Neural cell (in vitro differentiated cells): ENCODE measurements at regions not wholly inside any gene's neighbourhood (a gene's known extent, or its start where the extent isn't known, plus 50 kb on each side); places are given as distances from the start of the nearest gene placed in this dataset.

Source experiments
- H2AFZ ChIP-seq: fragments of 200-600, 300-800 bp; sonication (generic), shearing (Covaris generic); 2 replicates; pipeline ENCODE4 v1.6.0; 2014; ENCODE audit warnings: low read depth, mild to moderate bottlenecking, antibody characterized with exemption, low read length, moderate library complexity
- H3F3A ChIP-seq: fragments of 200-600 bp; shearing (Covaris generic); 2 replicates; pipeline ENCODE4 v1.6.1; 2016; ENCODE audit warnings: mild to moderate bottlenecking, moderate library complexity, mixed read lengths, antibody characterized with exemption, low read length; ENCODE audit not compliant: insufficient read depth, poor library complexity, severe bottlenecking
- H3K27ac ChIP-seq: fragments of 200-600, 300-800 bp; sonication (generic), shearing (Covaris generic); 2 replicates; pipeline ENCODE4 v1.5.1; 2014; ENCODE audit warnings: mild to moderate bottlenecking, low read length, moderate library complexity
- H3K27me3 ChIP-seq: fragments of 300-800, 200-600 bp; sonication (generic), shearing (Covaris generic); 2 replicates; pipeline ENCODE4 v1.6.0; 2014; ENCODE audit warnings: mild to moderate bottlenecking, low read depth, low read length, moderate library complexity; ENCODE audit not compliant: insufficient read depth
- H3K36me3 ChIP-seq: fragments of 300-800, 200-600 bp; sonication (generic), shearing (Covaris generic); 2 replicates; pipeline ENCODE4 v1.5.1; 2014; ENCODE audit warnings: mild to moderate bottlenecking, antibody characterized with exemption, low read length, moderate library complexity; ENCODE audit not compliant: insufficient read depth
- H3K4me2 ChIP-seq: fragments of 300-800, 200-600 bp; sonication (generic), shearing (Covaris generic); 2 replicates; pipeline ENCODE4 v1.6.0; 2014; ENCODE audit warnings: mild to moderate bottlenecking, low read length
- H3K4me3 ChIP-seq: fragments of 300-800, 200-600 bp; sonication (generic), shearing (Covaris generic); 2 replicates; pipeline ENCODE4 v1.5.1; 2014; ENCODE audit warnings: mild to moderate bottlenecking, low read length, moderate library complexity
- H3K79me2 ChIP-seq: fragments of 200-600 bp; shearing (Covaris generic); replicated peaks from 2 replicates; pipeline ENCODE4 v1.6.0; 2014; ENCODE audit warnings: mild to moderate bottlenecking, low read length, moderate library complexity; ENCODE audit not compliant: insufficient read depth
- H3K9ac ChIP-seq: fragments of 300-800, 200-600 bp; sonication (generic), shearing (Covaris generic); 2 replicates; pipeline ENCODE4 v1.6.1; 2016; ENCODE audit warnings: mild to moderate bottlenecking, low read length, mixed read lengths
- H3K9me2 ChIP-seq: fragments of 200-600 bp; shearing (Covaris generic); 2 replicates; pipeline ENCODE4 v1.6.1; 2016; ENCODE audit warnings: mild to moderate bottlenecking, low read length, mixed read lengths; ENCODE audit not compliant: insufficient read depth
- H3K9me3 ChIP-seq: fragments of 200-600, 300-800 bp; sonication (generic), shearing (Covaris generic); 2 replicates; pipeline ENCODE4 v1.6.1; 2016; ENCODE audit warnings: mild to moderate bottlenecking, mixed run types, low read length, moderate library complexity, mixed read lengths
- H4K20me1 ChIP-seq: fragments of 200-600 bp; shearing (Covaris generic); 2 replicates; pipeline ENCODE4 v1.6.1; 2016; ENCODE audit warnings: mild to moderate bottlenecking, mixed run types; ENCODE audit not compliant: insufficient read depth
- EP300 ChIP-seq: fragments of 450-650 bp; conservative IDR thresholded peaks from 2 replicates; pipeline ENCODE4 v1.6.1; 2014; ENCODE audit warnings: antibody characterized with exemption, mild to moderate bottlenecking, moderate library complexity; ENCODE audit not compliant: poor library complexity, severe bottlenecking
- EZH2 ChIP-seq: fragments of 200-600, 300-800 bp; shearing (Covaris generic), sonication (generic); IDR thresholded peaks from 2 replicates; pipeline ENCODE4 v1.6.1; 2014; ENCODE audit warnings: antibody characterized with exemption, low read length, borderline replicate concordance, mild to moderate bottlenecking; ENCODE audit not compliant: insufficient read depth, poor library complexity, severe bottlenecking
- MXI1 ChIP-seq: fragments of 450-650 bp; conservative IDR thresholded peaks from 2 replicates; pipeline ENCODE4 v1.6.1; 2014; ENCODE audit warnings: antibody characterized with exemption, mild to moderate bottlenecking; ENCODE audit not compliant: poor library complexity, severe bottlenecking
- POLR2AphosphoS5 ChIP-seq: IDR thresholded peaks from 2 replicates; pipeline ENCODE4 v1.6.1; 2012
- RAD21 ChIP-seq: fragments of 450-650 bp; conservative IDR thresholded peaks from 2 replicates; pipeline ENCODE4 v1.6.1; 2014; ENCODE audit warnings: antibody characterized with exemption, mild to moderate bottlenecking, moderate library complexity
- SMC3 ChIP-seq: fragments of 450-650 bp; conservative IDR thresholded peaks from 2 replicates; pipeline ENCODE4 v1.6.1; 2014; ENCODE audit warnings: antibody characterized with exemption, mild to moderate bottlenecking, moderate library complexity; ENCODE audit not compliant: poor library complexity
- TAF1 ChIP-seq: IDR thresholded peaks from 2 replicates; pipeline ENCODE4 v1.6.1; 2012; ENCODE audit warnings: low read depth
- TF ChIP-seq, protein P1 (sequence below): IDR thresholded peaks from 2 replicates; pipeline ENCODE4 v1.6.1; 2012; ENCODE audit warnings: borderline replicate concordance
- TF ChIP-seq, protein P2 (sequence below): fragments of 450-650 bp; IDR thresholded peaks from 2 replicates; pipeline ENCODE4 v1.5.1; 2014; ENCODE audit warnings: antibody characterized with exemption, mild to moderate bottlenecking, moderate library complexity; ENCODE audit not compliant: poor library complexity, severe bottlenecking

DNA sequence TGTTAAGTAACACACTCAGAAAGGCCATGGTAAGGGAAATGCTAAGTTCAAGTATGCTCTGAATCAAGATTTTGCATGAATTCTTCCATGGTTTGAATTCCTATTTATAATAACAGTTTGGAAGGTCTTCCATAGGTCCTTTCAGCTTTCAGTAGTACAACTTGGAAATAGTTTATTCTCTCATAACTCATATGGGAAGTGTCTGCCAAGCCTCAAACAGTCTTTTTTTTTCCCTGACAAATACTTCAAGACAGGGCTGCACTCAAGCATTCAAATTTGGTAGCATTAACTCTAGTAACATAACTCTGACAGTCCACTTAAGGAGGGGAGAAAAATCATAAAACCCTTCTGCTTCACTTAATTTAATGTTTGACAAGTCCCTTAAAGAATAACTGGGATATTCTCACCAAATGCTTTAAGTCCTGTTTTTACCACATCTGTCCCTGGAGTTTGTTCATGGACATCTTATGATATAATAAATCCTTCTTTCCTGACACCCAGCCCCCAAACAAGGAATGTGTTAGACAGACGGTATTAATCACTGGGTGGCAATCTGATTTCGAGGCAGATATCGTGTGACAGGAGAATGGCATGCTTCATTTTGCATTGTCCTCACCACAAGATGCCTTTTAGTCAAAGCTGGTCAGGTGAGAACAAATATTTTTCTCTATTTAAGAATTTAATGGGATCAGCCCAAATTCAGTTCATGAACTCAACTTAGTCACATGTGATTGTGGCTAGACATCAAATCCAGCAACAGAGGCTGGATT is 165.7 kb downstream of the BMP4 start:
- no peaks in the 10 kb centered on the region for H3K9me3 ChIP-seq
- H3K27me3 ChIP-seq, result no peaks in the 10 kb centered on the region
- no peaks in the 10 kb centered on the region for H3K9me2 ChIP-seq
- no peaks in the 10 kb centered on the region for H3K36me3 ChIP-seq
- H3F3A ChIP-seq, result no peaks in the 10 kb centered on the region
- H4K20me1 ChIP-seq, result no peaks in the 10 kb centered on the region
- H3K4me3 ChIP-seq, result no peak overlapping the region
- no peak overlapping the region for H2AFZ ChIP-seq
- TF ChIP-seq MXI1 (no peak), EZH2 (no peak), RAD21 (no peak), SMC3 (no peak), POLR2AphosphoS5 (no peak)
- TF ChIP-seq, protein P1, sequence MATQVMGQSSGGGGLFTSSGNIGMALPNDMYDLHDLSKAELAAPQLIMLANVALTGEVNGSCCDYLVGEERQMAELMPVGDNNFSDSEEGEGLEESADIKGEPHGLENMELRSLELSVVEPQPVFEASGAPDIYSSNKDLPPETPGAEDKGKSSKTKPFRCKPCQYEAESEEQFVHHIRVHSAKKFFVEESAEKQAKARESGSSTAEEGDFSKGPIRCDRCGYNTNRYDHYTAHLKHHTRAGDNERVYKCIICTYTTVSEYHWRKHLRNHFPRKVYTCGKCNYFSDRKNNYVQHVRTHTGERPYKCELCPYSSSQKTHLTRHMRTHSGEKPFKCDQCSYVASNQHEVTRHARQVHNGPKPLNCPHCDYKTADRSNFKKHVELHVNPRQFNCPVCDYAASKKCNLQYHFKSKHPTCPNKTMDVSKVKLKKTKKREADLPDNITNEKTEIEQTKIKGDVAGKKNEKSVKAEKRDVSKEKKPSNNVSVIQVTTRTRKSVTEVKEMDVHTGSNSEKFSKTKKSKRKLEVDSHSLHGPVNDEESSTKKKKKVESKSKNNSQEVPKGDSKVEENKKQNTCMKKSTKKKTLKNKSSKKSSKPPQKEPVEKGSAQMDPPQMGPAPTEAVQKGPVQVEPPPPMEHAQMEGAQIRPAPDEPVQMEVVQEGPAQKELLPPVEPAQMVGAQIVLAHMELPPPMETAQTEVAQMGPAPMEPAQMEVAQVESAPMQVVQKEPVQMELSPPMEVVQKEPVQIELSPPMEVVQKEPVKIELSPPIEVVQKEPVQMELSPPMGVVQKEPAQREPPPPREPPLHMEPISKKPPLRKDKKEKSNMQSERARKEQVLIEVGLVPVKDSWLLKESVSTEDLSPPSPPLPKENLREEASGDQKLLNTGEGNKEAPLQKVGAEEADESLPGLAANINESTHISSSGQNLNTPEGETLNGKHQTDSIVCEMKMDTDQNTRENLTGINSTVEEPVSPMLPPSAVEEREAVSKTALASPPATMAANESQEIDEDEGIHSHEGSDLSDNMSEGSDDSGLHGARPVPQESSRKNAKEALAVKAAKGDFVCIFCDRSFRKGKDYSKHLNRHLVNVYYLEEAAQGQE, result no peak
- H3K9ac ChIP-seq, result no peak overlapping the region
- H3K79me2 ChIP-seq, result no peaks in the 10 kb centered on the region
- no peak overlapping the region for H3K4me2 ChIP-seq
- no peak overlapping the region for H3K27ac ChIP-seq

DNA sequence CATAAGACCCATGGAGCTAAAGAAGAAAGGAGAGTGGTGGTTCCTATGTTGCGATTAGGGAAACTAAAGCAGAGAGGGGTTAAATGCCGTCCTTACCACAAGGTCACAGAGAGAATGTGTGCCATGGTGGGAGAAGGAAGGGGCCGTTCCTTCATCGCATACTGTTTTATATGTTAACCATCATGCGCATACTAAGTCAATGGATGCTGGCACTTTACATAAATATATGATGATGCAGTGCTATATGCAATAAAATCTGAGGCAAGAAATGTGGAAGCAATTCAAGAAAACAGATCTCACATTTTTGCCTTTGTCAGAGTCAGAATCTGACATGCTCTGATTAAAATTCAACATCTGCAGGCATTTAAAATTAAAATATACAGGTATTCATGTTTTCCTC is 168.1 kb downstream of the BMP4 start:
- TF ChIP-seq TAF1, result no peak
- no peak for TF ChIP-seq POLR2AphosphoS5
- TF ChIP-seq, protein P2, sequence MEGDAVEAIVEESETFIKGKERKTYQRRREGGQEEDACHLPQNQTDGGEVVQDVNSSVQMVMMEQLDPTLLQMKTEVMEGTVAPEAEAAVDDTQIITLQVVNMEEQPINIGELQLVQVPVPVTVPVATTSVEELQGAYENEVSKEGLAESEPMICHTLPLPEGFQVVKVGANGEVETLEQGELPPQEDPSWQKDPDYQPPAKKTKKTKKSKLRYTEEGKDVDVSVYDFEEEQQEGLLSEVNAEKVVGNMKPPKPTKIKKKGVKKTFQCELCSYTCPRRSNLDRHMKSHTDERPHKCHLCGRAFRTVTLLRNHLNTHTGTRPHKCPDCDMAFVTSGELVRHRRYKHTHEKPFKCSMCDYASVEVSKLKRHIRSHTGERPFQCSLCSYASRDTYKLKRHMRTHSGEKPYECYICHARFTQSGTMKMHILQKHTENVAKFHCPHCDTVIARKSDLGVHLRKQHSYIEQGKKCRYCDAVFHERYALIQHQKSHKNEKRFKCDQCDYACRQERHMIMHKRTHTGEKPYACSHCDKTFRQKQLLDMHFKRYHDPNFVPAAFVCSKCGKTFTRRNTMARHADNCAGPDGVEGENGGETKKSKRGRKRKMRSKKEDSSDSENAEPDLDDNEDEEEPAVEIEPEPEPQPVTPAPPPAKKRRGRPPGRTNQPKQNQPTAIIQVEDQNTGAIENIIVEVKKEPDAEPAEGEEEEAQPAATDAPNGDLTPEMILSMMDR, result no peak
- TF ChIP-seq SMC3, result no peak
- no peak for TF ChIP-seq EP300
- no peak for TF ChIP-seq EZH2
- TF ChIP-seq RAD21, result no peak
- TF ChIP-seq, protein P1, result no peak
- TF ChIP-seq MXI1, result no peak
- no peaks in the 10 kb centered on the region for H3K9me2 ChIP-seq
- H3K4me2 ChIP-seq, result no peak overlapping the region
- H3F3A ChIP-seq, result no peaks in the 10 kb centered on the region
- H3K9me3 ChIP-seq, result no peaks in the 10 kb centered on the region
- H4K20me1 ChIP-seq, result no peaks in the 10 kb centered on the region
- no peaks in the 10 kb centered on the region for H3K27me3 ChIP-seq
- H2AFZ ChIP-seq, result no peak overlapping the region
- no peaks in the 10 kb centered on the region for H3K79me2 ChIP-seq
- H3K27ac ChIP-seq, result no peak overlapping the region
- H3K4me3 ChIP-seq, result no peak overlapping the region
- H3K9ac ChIP-seq, result no peak overlapping the region
- no peaks in the 10 kb centered on the region for H3K36me3 ChIP-seq
